Peyer's patch (tissue), 4 donors: ENCODE measurements at regions not wholly inside any gene's neighbourhood (a gene's known extent, or its start where the extent isn't known, plus 50 kb on each side); places are given as distances from the start of the nearest gene placed in this dataset.

Experiments
- POLR2A ChIP-seq, 2 donors: fragments of 450-650 bp; IDR thresholded peaks; one replicate each; pipeline ENCODE4 v1.5.1; 2017; ENCODE audit warnings: antibody characterized with exemption in 2 of 2, mild to moderate bottlenecking in 2 of 2, moderate library complexity in 2 of 2
- TF ChIP-seq, protein P1 (sequence below), 6 experiments: fragments of 450-650 bp in 4 of 6; fragments of 200-600 bp in 2 of 6; sonication (generic) in 1 of 6; IDR thresholded peaks; one replicate each; pipeline ENCODE4 v1.5.1; 2017 to 2019; ENCODE audit warnings: antibody characterized with exemption in 6 of 6, mild to moderate bottlenecking in 3 of 6, moderate library complexity in 1 of 6

DNA sequence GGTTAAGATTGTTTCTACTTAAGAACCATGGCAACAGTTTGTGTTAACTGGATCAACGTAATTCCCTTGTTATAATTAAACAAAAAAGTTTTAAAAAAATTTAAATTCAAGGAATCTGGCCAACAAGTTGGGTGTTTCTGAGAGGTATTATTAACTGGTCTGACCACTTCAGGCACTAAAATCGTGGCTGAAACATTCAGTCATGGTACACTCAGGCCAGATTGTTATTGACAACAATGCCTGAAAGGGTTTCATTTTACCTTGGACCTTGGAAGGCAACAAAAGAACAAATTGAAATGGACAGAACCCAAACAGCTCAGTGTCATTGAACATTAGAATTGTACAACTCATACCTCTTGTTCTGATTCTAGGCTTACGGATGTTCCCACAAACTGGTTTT, 103.3 kb upstream of the ARMC3 start:
- TF ChIP-seq, protein P1, sequence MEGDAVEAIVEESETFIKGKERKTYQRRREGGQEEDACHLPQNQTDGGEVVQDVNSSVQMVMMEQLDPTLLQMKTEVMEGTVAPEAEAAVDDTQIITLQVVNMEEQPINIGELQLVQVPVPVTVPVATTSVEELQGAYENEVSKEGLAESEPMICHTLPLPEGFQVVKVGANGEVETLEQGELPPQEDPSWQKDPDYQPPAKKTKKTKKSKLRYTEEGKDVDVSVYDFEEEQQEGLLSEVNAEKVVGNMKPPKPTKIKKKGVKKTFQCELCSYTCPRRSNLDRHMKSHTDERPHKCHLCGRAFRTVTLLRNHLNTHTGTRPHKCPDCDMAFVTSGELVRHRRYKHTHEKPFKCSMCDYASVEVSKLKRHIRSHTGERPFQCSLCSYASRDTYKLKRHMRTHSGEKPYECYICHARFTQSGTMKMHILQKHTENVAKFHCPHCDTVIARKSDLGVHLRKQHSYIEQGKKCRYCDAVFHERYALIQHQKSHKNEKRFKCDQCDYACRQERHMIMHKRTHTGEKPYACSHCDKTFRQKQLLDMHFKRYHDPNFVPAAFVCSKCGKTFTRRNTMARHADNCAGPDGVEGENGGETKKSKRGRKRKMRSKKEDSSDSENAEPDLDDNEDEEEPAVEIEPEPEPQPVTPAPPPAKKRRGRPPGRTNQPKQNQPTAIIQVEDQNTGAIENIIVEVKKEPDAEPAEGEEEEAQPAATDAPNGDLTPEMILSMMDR (IDR thresholded peaks at IDR 0.05) = no peak
- TF ChIP-seq POLR2A (IDR thresholded peaks at IDR 0.05) = no peak
